LNCAP (cell line): ENCODE measurements at regions not wholly inside any gene's neighbourhood (a gene's known extent, or its start where the extent isn't known, plus 50 kb on each side); places are given as distances from the start of the nearest gene placed in this dataset.

ENCODE experiments used
- CTCF ChIP-seq: fragments of 450-650 bp; IDR thresholded peaks from 2 replicates; pipeline ENCODE4 v1.5.1; 2017; ENCODE audit warnings: mild to moderate bottlenecking

- TF ChIP-seq CTCF: no peak
These were observed 123.4 kb downstream of the SLC6A15 start for GRCh38 chr12:84789184-84789583.

- TF ChIP-seq CTCF: no peak
These were observed 125.3 kb downstream of the SLC6A15 start for GRCh38 chr12:84787253-84787652.

- no peak for TF ChIP-seq CTCF
These were observed 126.0 kb downstream of the SLC6A15 start for GRCh38 chr12:84786622-84787021.

GRCh38 chr12:84785951-84786350, 126.6 kb downstream of the SLC6A15 start:
- no peak for TF ChIP-seq CTCF

GRCh38 chr12:84785281-84785680, 127.3 kb downstream of the SLC6A15 start:
- TF ChIP-seq CTCF: no peak

GRCh38 chr12:84779169-84779568, 133.4 kb downstream of the SLC6A15 start:
- no peak for TF ChIP-seq CTCF

GRCh38 chr12:84772281-84772680, 140.3 kb downstream of the SLC6A15 start:
- TF ChIP-seq CTCF: no peak

- no peak for TF ChIP-seq CTCF
These were observed 145.5 kb downstream of the SLC6A15 start for GRCh38 chr12:84767079-84767478.
